ENCODE measurements at regions not wholly inside any gene's neighbourhood (a gene's known extent, or its start where the extent isn't known, plus 50 kb on each side); places are given as distances from the start of the nearest gene placed in this dataset.

GRCh38 chr4:184950926-184951325 is 67.4 kb upstream of the HELT start:
- DNase-seq (ENCODE audit: low read depth in 1 of 2, low spot score in 2 of 2) (no peak), FAIRE-seq (no peak)
- Histone ChIP-seq H2BK120ac (replicated peaks; ENCODE audit: low read depth, low read length) (no peak overlapping the region), H3K9me3 (ENCODE audit: insufficient read depth in 2 of 2, low read depth in 1 of 2, low read length in 1 of 2) (no peaks in the 10 kb centered on the region), H4K8ac (ENCODE audit: extremely low read depth, insufficient read depth, low read length) (no peak overlapping the region), H3K4ac (replicated peaks; ENCODE audit: insufficient read length, low read depth, low read length) (no peak overlapping the region), H2BK5ac (ENCODE audit: low read depth, low read length) (no peak overlapping the region), H2BK20ac (ENCODE audit: low read length) (no peak overlapping the region), H2BK15ac (ENCODE audit: low read length) (no peak overlapping the region), H3K27me3 (replicated peaks in 1 of 4; ENCODE audit: control insufficient read depth in 3 of 4, extremely low read depth in 1 of 4, insufficient read depth in 3 of 4, low read length in 3 of 4) (peaks cover 0 to 1% (median 0%) of the 10 kb centered on the region in 4 experiments; a peak in 1 of 7 replicates), H3K23me2 (ENCODE audit: low read depth, low read length) (no peaks in the 10 kb centered on the region), H3K4me3 (ENCODE audit: extremely low read depth in 1 of 4, insufficient read depth in 2 of 4, low read depth in 3 of 4, low read length in 4 of 4) (no peak overlapping the region), H3K56ac (replicated peaks; ENCODE audit: insufficient read length, low read depth, low read length) (no peak overlapping the region), H2AK5ac (ENCODE audit: low read depth, low read length) (no peak overlapping the region), H4K91ac (replicated peaks; ENCODE audit: insufficient read length, low read length) (no peak overlapping the region), H3K18ac (ENCODE audit: extremely low read depth, low read length) (no peak overlapping the region), H3K23ac (ENCODE audit: insufficient read length) (no peak overlapping the region), H3K4me1 (replicated peaks in 1 of 4; ENCODE audit: control insufficient read depth in 3 of 4, insufficient read depth in 4 of 4, low read length in 3 of 4) (no peaks in the 10 kb centered on the region), H3K79me2 (ENCODE audit: control insufficient read depth in 1 of 2, insufficient read depth in 2 of 2, low read length in 2 of 2) (no peaks in the 10 kb centered on the region), H3K14ac (ENCODE audit: insufficient read length) (no peak overlapping the region), H4K20me1 (replicated peaks in 1 of 2; ENCODE audit: control insufficient read depth in 1 of 2, insufficient read depth in 2 of 2, low read length in 2 of 2) (no peaks in the 10 kb centered on the region), H2BK12ac (ENCODE audit: low read depth, low read length) (no peak overlapping the region), H3K9ac (replicated peaks in 1 of 4; ENCODE audit: extremely low read depth in 1 of 4, low read depth in 3 of 4, low read length in 3 of 4) (no peak overlapping the region), H3K79me1 (ENCODE audit: low read depth, low read length) (no peaks in the 10 kb centered on the region), H4K5ac (ENCODE audit: insufficient read length, low read depth, low read length) (no peak overlapping the region), H2AFZ (ENCODE audit: low read length) (no peak overlapping the region), H3K36me3 (ENCODE audit: control insufficient read depth in 2 of 4, insufficient read depth in 4 of 4, low read length in 3 of 4) (no peaks in the 10 kb centered on the region), H3K27ac (ENCODE audit: low read depth, low read length) (no peak overlapping the region), H3K4me2 (ENCODE audit: insufficient read depth in 1 of 2, low read depth in 2 of 2, low read length in 2 of 2) (no peak overlapping the region)
- POLR2A ChIA-PET (ENCODE audit: partially characterized antibody): no interaction called here
- CTCF ChIA-PET (ENCODE audit: partially characterized antibody): no interaction called here
- 87% methylated on average over 13 of the region's 13 CpGs; no CpG with 5 or more reads in 1 of the 2 experiments for WGBS, 2 experiments (ENCODE audit: extremely low coverage in 1 of 2, insufficient coverage in 1 of 2, insufficient read length in 1 of 2, insufficient replicate concordance in 2 of 2, low coverage in 1 of 2, low lambda C conversion rate in 2 of 2, missing lambda C conversion rate in 1 of 2)
- TF ChIP-seq CEBPB (IDR thresholded peaks at IDR 0.05; ENCODE audit: low read depth, low read length) (no peak), CHD2 (IDR thresholded peaks at IDR 0.05; ENCODE audit: low read length) (no peak), POLR2AphosphoS5 (IDR thresholded peaks at IDR 0.05; ENCODE audit: low read depth, low read length) (no peak), RAD21 (IDR thresholded peaks at IDR 0.05 in 1 of 2, conservative IDR thresholded peaks at IDR 0.05 in 1 of 2; ENCODE audit: low read depth in 2 of 2, low read length in 2 of 2) (peak; percentile 14 to 46; a peak in 2 of 4 replicates), CTBP2 (IDR thresholded peaks at IDR 0.05; ENCODE audit: borderline replicate concordance, insufficient read depth, insufficient read length, low read length) (no peak), NRF1 (IDR thresholded peaks at IDR 0.05; ENCODE audit: low read depth, low read length) (no peak), HDAC2 (IDR thresholded peaks at IDR 0.05; ENCODE audit: borderline replicate concordance in 1 of 2, low read depth in 2 of 2, low read length in 2 of 2) (no peak), NANOG (IDR thresholded peaks at IDR 0.05; ENCODE audit: insufficient read depth, low read depth, low read length, poor library complexity, severe bottlenecking) (no peak), USF2 (IDR thresholded peaks at IDR 0.05; ENCODE audit: low read length) (no peak)

All from H1 (cell line).